Stimulated activated CD4-positive, alpha-beta T cell treated with anti-CD3 and anti-CD28 coated beads, Interleukin-12 subunit alpha, Interleukin-12 subunit beta, amount 100 ng/mL, for 48 hours (primary cell): ENCODE measurements at regions not wholly inside any gene's neighbourhood (a gene's known extent, or its start where the extent isn't known, plus 50 kb on each side); places are given as distances from the start of the nearest gene placed in this dataset.

ENCODE experiments used
- DNase-seq, 3 donors: peaks; one replicate each; pipeline ENCODE4 v3.0.0-alpha.2; 2020; ENCODE audit warnings: low read depth in 2 of 3, low spot score in 1 of 3

GRCh38 chr1:105724286-105724685, 1332.2 kb upstream of the PRMT6 start:
- no peak for DNase-seq

- no peak for DNase-seq
Observed at GRCh38 chr1:105730701-105731100, 1325.8 kb upstream of the PRMT6 start.

GRCh38 chr1:105736349-105736748, 1320.1 kb upstream of the PRMT6 start:
- DNase-seq, result no peak

- no peak for DNase-seq
Observed at GRCh38 chr1:105779727-105780126, 1276.7 kb upstream of the PRMT6 start.

GRCh38 chr1:105785021-105785420, 1271.5 kb upstream of the PRMT6 start:
- no peak for DNase-seq

GRCh38 chr1:105793536-105794146, 1262.8 kb upstream of the PRMT6 start:
- DNase-seq, result peak in 1 of 3 donors; percentile 3

GRCh38 chr1:105795741-105796140, 1260.7 kb upstream of the PRMT6 start:
- DNase-seq, result no peak

GRCh38 chr1:105830571-105831146, 1225.8 kb upstream of the PRMT6 start:
- no peak for DNase-seq

GRCh38 chr1:105838071-105838470, 1218.4 kb upstream of the PRMT6 start:
- no peak for DNase-seq

- no peak for DNase-seq
Observed at GRCh38 chr1:105865546-105865945, 1190.9 kb upstream of the PRMT6 start.

- no peak for DNase-seq
Observed at GRCh38 chr1:105872817-105873216, 1183.7 kb upstream of the PRMT6 start.

GRCh38 chr1:105874621-105875020, 1181.9 kb upstream of the PRMT6 start:
- no peak for DNase-seq

GRCh38 chr1:105886309-105886708, 1170.2 kb upstream of the PRMT6 start:
- no peak for DNase-seq

GRCh38 chr1:105891308-105891707, 1165.2 kb upstream of the PRMT6 start:
- DNase-seq, result no peak

- DNase-seq, result no peak
Observed at GRCh38 chr1:105894006-105894405, 1162.5 kb upstream of the PRMT6 start.

- DNase-seq, result no peak
Observed at GRCh38 chr1:105909811-105910210, 1146.7 kb upstream of the PRMT6 start.

- DNase-seq, result no peak
Observed at GRCh38 chr1:105914403-105914802, 1142.1 kb upstream of the PRMT6 start.

- no peak for DNase-seq
Observed at GRCh38 chr1:105934806-105935205, 1121.7 kb upstream of the PRMT6 start.

GRCh38 chr1:105964879-105965278, 1091.6 kb upstream of the PRMT6 start:
- DNase-seq, result no peak

- no peak for DNase-seq
Observed at GRCh38 chr1:105997516-105997915, 1059.0 kb upstream of the PRMT6 start.

GRCh38 chr1:106022312-106022902, 1034.1 kb upstream of the PRMT6 start:
- DNase-seq, result no peak

GRCh38 chr1:106027871-106028270, 1028.6 kb upstream of the PRMT6 start:
- DNase-seq, result no peak

GRCh38 chr1:106037526-106037925, 1018.9 kb upstream of the PRMT6 start:
- DNase-seq, result no peak
